HG03280 (cell line): ENCODE measurements at regions not wholly inside any gene's neighbourhood (a gene's known extent, or its start where the extent isn't known, plus 50 kb on each side); places are given as distances from the start of the nearest gene placed in this dataset.
A peak's percentile ranks its signal among the peaks of the same experiment; 100 is the strongest.

Experiments used
- ATAC-seq: cut with Tn5 transposase; IDR thresholded peaks from one replicate; pipeline ENCODE4 v1.9.1; 2021; ENCODE audit warnings: mild to moderate bottlenecking, moderate library complexity; ENCODE audit not compliant: unreplicated experiment

DNA sequence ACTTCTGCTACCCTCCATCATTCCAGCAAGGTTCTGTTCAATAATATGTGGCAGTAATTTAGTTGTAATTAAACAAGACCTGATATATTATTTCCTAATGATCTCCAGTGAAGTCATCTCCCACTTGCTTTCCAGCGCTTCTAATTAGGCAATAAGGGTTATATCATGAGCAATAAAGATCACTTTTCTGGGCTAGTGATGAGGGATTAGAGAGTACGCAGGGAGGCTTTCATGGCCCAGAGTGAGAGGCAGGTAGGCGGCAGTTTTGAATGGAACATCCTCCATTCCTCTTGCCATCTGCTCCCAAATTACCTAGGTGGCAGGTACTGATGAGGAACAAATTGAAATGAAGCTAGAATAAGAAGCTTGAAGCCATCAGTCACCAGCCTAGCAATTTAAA, 358.1 kb upstream of the SYT4 start:
- no peak for ATAC-seq

DNA sequence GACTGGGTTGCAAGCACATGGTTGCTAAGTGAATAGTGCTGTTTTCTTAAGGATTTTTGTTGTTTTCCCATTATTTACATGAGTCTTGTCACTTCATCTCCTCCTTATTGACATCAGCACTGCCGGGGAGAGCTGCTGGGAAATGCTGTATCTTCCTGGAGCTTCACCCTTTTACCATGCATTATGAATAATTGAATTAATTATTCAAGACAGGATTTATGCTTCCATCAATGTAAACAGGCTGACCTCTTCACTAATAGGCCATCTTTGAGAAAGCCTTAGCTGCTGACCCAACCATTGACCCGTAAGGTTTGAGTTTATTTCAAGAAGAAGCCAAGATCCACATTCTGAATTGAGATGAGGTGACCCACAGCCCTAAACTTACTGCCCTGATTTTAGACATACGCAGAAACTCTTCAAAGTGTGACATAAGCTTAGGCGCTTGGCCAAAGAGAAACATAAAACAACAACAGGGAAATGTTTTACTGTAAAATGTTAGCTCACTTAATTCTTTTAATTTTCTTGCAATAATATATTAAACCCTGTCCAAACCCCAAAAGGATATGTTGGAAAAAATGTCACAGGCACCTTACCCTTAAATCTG, 365.5 kb upstream of the SYT4 start:
- no peak for ATAC-seq

DNA sequence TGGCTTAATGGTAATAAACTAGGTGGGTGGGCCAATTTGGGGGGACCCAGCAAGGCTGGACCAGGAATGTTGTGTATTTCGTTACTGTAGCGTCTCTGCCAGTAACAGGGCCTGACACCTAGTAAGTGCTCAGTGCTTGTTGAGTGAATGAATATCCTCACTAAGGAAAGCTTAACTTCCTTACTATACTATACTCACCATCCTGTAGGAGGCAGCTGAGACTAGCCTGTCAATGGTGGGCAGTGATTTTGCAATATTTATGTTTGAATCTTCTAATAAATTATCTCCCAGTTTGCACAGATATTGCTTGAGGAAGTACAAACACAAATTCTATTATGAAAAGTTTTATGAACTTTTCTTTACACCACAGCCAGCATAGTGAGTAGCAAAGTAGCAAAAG, 370.7 kb upstream of the SYT4 start:
- no peak for ATAC-seq

DNA sequence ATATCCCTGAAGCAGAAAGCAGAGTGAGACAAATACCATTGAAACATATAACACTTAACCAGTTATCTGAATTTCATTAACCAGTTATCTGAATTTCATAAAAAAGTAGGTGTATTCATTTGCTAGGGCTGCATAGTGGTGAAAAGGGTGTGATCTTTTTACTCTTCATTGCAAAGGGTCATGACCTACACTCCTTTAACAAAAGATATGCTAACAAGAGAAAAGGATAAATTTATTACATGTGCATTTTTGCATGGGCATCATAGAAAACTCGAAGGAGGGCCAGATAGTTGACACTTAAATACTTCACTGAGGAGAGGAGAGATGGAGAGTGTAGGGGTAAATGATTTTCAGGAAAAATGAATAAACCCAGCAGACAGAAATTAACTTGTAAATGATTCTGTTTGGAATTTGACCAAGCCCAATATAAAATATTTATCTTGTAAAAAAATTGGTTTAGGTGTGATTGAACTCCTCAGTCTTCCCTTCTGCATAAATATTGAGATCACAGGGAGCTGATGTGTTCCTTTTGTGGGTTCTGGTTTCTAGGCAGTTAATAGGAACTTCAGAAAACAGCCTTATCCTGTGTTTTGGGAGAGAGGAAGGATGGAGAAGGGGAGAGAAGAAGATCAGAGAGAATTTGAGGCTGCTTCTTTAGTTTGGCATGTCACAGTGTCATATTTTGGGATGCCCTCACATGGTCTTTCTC, 372.5 kb upstream of the SYT4 start:
- no peak for ATAC-seq

DNA sequence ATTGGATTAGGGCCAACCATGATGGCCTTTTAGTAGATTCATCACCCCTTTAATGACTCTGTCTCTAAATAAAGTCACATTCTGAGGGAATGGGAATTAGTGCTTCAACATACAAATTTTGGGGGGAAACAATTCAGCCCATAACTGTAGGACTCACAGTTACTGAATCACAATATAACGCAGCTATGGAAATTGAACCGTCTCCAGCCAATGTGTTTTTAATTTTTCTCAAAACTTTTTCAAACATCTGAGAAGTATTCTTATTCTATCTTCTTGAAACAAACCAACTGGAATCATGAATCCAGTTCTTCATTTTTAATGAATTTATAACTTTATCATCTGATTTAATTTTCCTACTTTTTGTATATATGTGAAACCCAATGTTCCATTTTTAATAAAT, 373.1 kb upstream of the SYT4 start:
- ATAC-seq = no peak

DNA sequence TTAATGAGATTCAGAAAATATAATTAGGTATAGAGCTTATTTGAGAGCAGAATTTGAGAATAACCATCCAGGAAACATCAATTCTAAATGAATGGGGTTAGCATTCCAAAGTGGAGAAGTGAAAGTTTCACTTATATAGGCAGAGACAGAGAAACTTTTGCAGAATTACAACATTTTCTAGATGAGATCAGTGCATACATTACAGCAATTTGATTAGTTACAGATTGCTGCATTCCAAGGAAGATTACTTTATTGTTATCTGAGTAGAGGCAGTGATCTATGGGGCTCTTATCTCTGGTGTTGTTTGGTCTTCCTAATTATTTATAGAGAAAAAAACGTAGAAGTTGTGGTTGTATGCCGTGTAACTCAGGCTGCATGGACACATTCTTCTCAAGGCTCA, 373.8 kb upstream of the SYT4 start:
- no peak for ATAC-seq

DNA sequence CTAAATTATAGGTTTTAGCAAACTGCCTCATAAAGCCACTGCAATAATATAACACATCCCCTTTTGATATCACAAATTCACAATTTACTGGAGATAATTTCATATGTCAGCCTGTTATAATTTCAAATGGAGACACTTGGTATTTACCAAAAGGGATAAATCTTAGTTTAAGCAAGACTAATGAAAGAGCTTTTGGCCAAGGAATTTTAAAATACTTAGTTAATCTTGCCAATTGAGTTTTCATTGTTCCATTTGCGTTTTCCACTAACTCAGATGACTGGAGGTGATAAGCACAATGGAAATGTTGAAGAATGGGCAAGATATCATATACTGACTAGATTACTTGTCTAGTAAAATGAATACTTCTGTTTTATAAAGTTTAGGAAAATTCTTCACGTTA, 379.3 kb upstream of the SYT4 start:
- ATAC-seq = no peak

DNA sequence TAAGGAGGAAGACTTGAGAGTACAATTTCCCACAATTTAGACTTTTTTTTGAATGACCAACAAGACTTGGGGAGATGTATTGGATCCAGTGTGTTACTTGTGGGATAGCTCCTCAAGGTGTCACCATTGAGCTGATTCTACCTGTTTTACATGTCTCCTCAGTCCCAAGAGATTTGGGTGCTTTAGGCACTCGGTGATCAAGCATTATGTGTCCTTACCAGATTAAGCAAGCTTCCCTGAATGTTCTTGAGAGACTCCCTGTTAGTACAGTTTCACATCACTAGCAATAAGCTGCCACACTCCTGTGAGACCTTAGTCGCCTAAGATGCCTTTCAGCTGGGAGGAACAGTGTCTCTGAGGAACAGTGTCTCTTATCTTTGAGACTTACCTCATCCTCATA, 384.3 kb upstream of the SYT4 start:
- ATAC-seq = peak; percentile 80

DNA sequence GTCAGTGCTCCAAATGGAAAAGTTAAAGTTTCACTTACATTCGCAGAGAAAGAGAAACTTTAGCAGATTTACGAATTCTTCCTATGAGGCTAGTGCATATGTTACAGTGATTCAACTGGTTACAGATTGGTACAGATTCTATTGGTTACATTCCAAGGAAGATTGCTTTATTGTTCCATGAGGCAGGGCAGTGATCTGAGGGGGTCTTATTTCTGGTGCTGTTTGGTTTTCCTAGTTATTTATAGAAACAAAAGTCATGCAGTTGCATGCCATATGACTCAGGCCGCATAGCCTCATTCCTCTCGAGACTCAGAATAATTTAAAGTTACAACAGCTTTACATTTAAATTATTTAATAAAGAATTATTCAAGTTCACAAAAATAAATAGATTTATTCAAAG, 385.4 kb upstream of the SYT4 start:
- no peak for ATAC-seq

DNA sequence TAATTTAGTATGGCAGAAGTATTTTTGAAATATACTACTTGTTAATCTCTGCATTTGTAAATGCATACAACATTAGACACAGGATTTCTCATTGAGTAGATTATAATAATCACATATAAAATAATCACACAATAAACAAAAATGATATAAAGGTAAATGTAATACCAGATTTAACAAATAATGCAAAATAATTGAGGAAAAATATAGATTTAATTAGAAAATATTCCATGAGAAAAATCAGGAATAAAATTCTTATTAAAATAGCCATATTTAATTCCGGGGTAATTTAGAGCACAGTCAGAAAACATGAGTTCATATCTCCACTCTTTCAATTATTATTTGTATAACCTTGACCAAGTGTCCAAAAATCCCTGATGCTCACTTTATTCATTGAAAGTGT, 385.9 kb upstream of the SYT4 start:
- no peak for ATAC-seq

DNA sequence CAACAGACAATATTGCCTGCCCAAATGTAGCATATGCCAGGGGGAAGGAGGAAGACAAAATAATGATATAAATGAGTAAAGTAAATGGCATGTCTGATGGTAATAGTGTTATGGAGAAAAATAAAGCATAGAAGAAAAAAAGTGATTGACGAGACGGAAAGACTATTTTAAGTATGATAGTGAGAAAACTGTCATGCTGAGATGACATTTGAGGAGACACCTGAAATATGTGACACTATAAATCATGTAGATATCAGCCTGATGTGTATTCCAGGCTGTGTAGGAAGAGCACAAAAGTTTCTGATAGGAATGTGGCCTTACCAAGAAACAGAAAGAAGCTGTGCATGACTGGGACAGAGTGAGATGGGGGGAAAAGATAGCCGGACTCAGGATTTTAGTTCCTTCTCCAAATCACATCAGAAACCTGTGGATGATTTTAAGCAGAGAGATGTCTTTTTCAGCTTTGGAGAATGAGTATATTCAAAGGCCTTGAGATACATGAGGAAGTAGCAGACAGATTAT, 387.3 kb upstream of the SYT4 start:
- no peak for ATAC-seq

DNA sequence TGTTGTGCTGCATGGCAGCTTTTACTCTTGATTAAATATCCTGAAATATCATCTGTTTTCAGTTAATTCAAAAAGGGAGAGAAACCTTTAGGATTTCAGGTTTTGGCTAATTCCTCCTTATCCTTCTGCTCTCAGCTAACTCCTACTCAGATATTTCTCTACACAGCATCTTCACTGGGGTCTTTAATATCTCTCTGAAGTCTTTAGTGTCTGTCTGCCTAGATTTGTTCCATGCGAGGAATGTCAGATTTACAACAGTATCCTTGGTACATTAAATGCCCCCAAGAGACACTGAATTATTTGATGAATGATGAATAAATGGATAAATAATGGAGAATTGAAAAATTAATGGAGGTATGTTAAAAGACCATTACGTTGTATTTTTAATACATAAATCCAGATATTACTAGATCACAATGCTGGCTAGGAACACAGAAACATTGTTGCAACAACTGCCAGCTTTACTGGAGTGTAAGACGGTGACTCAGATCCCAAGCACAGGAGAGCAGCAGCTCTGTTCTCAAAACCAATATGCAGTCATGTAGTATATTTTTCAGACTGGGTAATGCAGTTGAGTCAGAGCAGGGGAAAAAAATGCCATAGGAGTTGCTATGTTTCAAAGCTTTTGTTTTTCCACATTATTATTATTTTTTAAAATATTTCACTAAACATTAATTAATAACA, 388.0 kb upstream of the SYT4 start:
- no peak for ATAC-seq

DNA sequence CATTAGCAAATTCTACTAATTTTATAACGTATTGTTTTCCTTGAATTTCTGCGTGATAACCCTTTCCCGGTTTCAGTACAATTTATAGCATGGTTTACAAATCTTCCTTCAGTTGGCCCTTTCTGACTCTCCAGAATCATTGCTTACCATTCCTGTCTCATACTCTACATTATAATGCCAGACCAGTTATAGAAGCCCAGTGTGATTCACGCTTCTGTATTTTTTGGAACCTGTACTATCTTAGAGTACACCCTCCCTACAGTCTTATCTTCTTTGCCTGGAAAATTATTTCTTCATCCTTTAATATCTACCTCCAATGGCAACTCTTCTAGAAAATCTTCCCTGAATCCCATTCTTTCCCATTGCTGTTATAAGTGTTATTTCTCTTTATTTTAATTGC, 391.6 kb upstream of the SYT4 start:
- ATAC-seq = no peak

DNA sequence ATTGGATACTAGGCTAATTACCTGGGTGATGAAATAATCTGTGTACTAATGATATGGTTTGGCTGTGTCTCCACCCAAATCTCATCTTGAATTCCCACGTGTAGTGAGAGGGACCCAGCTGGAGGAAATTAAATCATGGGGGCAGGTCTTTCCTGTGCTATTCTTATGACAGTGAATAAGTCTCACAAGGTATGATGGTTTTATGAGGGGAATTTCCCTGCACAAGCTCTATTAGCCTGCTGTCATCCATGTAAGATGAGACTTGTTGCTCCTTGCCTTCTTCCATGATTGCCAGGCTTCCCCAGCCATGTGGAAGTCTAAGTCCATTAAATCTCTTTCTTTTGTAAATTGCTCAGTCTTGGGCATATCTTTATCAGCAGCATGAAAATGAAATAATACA, 394.1 kb upstream of the SYT4 start:
- ATAC-seq = no peak

DNA sequence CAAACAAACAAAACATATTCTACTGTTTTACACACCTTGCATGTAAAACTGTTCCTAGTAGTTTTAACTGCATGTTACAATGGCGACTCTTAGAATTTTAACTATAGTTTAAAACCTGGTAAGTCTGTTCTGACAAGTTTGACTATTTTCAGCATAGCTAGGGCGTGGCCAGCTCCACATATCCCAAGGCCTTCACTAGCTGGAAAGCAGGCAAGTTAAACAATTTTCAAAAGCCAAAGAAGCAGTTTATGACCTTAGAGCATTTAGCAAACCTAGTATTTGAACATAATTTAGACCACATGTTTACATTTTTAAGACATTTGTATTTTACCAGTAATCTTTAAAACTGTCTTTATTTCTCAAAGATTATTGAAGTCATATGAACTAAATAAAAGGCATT, 402.8 kb upstream of the SYT4 start:
- no peak for ATAC-seq

DNA sequence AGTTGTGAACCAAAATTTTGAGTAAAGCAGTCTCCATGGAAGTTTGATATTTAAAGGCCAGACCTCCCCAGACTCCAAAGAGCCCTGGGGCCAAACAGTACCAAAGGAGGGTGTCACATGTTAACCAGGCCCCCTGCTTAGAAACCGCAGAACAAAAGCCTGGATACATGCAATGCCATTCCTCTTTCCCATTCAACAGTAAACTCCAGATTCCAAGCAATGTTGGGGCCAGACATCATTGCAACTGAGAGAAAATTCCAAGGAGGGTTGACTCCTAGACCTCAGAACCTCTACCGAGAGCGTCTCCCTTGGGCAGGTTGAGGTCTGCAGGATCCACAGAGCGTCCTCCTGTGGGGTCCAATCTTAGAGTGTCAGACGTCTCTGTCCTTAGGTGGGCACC, 404.4 kb upstream of the SYT4 start:
- ATAC-seq = no peak

DNA sequence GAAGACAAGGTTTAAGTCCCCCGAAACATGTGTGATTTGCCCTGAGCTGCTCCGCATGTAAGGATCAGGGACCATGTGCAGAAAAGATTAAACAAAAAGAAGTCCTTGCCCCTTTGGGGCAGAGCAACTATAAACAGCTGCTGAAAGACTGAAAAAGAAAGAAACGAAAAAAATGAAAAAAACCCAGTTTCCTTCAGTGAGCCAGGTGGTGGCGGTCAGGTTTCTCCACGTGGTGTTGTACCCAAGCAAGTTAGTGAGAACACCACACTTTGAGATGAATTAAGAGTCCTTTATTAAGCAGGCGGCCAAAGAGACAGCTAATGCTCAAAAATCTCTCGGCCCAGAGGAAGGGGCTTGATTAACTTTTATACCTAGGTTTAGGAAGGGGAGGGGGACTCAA, 404.9 kb upstream of the SYT4 start:
- no peak for ATAC-seq

DNA sequence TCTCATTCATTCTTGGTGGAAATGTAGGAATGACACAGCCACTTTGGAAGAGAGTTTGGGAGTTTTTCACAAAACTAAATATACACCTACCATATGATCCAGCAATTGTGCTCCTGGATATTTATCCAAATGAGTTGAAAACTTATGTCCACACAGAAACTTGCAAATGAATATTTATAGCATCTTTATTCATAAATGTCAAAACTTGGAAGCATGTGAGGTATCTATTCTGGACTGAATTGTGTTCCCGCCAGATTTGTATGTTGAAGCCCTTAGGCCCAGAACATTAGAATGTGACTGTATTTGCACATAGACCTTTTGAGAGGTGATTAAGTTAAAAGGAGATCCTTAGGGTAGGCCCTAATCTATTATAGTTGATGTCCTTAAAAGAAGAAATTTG, 409.4 kb upstream of the SYT4 start:
- no peak for ATAC-seq

DNA sequence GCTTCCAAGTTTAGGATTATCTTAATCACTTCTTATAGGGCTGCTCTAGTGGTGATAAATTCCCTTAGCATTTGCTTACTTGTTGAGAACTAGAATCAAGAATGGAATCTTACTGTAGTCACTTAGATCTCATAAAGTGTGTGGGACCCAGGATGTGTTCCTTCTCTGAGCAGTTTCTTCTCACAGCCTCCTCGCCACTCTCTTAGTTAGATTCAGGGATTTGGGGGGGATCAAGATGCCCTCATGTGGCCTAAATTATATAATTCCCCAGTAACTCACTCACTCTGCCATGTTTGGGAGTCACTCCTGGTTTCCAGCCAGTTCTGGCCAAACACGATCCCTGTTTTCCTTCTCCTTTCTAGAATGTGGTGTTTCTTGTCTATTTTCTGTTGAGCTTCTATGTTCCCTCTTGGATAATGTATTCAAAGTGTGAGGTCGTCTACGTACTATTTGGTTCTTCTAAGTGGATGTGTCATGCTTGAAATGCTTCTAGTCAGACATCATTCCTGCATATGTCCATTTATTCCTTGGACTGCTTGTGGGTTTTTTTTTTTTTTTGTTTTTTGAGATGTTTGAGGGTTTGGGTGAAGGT, 414.9 kb upstream of the SYT4 start:
- no peak for ATAC-seq

DNA sequence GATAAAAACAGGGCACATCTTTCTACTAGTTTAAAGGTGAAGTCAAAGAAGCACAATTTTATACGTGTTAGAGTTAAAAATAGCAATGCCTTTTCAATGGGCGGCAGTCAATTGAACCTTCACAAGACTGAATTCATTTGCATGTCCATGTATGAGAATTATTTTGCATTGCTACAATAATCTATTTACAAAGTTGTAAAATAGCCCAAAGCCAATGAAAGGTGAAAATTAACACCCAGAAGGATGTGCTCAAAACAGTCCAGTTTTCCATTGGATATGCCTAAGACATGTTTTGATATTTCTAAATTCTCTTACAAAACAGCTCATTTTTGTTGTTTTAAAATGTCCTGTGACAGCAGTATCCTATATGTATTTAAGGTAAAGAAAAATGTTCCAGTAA, 425.1 kb upstream of the SYT4 start:
- ATAC-seq = no peak

DNA sequence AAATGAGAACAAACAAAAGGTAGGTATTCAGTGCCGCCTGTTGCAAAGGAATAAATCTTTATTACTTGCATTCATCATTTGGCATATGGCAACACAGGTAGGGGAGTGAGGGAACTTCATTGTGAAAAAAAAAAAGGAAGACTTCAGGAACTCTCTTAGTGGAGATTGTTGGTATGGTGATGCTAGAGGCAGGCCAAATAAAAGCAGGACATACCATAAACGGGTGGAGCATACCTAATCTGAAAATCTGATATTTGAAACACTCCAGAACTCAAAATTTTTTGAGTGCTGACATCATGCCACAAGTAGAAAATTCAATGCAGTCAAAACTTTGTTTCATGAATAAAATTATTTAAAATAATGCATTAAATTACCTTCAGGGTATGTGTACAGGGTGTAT, 425.8 kb upstream of the SYT4 start:
- ATAC-seq = no peak

DNA sequence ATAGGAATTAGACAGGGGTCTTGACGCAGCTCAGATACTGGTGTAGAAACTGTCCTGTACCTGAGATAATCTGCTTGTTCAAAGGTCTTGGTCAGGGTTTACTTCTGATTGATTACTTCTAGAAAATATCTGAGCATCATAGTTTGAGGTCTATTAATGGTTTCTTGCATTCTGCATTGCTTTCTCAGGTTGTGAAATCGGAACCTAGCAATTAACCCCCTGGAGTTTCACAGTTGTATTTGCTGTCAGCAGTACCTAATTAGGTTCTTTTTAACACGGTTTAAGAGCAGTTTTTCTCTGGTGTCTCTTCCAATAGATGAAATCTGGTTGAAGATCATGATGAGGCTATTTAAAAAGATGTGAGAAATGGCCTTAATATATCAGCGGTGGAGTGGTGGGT, 428.6 kb upstream of the SYT4 start:
- ATAC-seq = no peak
